CD4-positive, alpha-beta T cell treated with Interleukin-4 for 4 hours (primary cell): ENCODE measurements at regions not wholly inside any gene's neighbourhood (a gene's known extent, or its start where the extent isn't known, plus 50 kb on each side); places are given as distances from the start of the nearest gene placed in this dataset.

Source experiments
- DNase-seq: peaks from one replicate; pipeline ENCODE4 v3.0.0-alpha.2; 2020

DNA sequence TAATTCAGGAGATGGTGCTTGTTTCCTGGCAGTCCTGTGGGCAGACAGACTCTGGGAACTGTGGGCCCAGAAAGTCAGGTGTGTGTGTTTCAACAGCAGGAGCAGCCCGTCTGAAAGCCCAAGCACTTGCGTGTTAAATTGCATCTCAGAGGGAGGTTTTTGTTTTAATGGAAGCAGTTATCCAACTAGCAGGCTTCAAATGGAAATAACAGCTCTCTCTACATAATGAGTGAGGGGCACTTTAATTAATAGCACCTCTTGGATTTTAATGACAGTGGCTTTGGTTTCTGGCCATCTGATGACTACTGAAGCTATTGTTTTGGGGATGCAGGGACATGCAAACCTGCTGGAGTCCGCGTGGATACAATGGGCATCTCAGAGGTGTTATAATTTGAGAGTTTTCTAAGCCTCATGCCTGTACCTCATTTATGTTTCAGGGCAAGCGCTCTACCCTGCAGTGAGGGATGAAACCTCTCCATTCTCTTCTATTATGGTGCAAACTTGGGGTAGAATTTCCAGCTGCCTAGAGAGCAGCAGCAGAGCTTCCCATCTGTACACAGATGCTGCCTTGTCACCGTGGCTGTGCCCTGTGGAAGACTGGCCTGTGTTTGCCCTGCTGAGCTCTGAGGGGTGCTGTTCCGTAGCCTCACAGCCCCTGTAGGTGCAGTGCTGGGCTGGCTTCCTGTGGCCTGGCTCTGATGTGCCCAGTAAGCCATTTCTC lies 206.6 kb upstream of the GPR26 start:
- DNase-seq: no peak

DNA sequence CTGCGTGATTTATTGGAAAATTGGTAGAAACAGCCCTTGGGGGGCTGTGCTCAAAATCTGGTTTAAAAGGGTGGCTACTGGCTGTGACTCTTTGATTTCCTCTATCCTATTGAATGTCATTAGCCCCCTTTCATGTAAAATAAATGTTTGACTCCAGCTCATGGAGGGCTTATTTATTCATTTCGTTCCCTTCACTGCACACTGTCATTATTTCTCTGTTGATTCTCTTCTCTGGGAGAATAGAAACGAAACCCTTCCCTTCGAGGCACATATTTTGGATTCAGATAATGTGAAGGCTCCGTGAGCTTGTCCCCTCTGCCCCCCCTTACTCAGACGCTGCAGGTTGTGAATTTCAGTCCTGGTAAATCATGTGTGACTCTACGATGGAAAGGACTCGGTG lies 203.9 kb upstream of the GPR26 start:
- no peak for DNase-seq

DNA sequence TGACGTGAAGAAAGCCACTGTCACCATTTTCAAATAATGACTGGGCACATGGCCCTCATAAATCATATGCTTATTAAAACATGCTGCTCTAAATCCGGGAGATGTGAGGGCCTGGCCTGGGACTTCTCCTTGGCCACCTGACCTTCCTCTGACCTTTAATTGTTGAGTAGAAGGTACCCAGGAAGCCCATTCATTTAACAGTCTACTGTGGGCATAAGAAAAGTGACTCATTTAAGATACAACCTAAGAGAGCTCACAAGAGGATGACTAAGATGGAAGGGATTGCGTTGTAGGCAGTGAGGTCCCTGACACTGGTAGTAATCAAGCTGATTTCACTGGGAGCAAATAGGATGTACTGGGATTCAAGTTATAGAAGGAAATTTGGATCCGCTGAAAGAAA lies 203.4 kb upstream of the GPR26 start:
- DNase-seq: no peak

DNA sequence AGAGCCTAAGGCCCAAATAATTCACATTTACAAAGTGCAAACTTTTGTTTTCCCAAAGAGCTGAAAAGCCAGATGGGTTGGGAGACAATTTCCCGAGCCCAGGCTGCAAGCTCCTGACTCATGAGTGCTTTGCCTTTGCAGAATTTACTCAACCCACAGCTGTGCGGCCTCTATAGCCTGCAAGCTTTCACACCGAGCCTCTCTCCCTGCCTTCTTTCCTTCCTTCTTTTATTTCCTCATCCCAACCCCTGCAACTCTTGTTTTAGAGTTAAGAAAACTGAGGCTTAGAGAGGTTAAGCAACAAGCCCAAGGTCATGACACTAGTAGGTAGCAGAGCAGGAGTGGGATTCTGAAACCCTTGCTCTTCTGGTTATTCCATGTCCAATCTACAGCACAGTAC lies 203.0 kb upstream of the GPR26 start:
- DNase-seq: no peak

DNA sequence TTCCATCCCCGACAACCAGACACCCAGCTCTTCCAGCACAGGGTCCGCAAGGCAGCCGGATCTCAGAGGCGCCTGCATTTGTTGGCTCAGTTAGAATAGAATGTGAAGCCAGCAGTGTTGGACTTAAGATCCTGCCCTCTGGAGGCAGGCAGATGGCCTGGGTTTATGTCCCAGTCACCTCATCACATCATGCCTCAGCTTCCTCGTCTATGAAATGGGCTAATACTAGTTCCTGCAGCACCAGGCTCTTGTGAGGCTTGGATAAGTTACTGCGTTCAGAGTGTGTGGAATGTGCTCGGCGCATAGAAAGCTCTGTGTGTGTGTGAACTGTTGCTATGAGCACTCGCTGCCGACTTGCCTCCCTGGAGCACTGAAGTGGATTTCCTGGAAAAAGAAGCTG lies 202.5 kb upstream of the GPR26 start:
- DNase-seq: no peak

DNA sequence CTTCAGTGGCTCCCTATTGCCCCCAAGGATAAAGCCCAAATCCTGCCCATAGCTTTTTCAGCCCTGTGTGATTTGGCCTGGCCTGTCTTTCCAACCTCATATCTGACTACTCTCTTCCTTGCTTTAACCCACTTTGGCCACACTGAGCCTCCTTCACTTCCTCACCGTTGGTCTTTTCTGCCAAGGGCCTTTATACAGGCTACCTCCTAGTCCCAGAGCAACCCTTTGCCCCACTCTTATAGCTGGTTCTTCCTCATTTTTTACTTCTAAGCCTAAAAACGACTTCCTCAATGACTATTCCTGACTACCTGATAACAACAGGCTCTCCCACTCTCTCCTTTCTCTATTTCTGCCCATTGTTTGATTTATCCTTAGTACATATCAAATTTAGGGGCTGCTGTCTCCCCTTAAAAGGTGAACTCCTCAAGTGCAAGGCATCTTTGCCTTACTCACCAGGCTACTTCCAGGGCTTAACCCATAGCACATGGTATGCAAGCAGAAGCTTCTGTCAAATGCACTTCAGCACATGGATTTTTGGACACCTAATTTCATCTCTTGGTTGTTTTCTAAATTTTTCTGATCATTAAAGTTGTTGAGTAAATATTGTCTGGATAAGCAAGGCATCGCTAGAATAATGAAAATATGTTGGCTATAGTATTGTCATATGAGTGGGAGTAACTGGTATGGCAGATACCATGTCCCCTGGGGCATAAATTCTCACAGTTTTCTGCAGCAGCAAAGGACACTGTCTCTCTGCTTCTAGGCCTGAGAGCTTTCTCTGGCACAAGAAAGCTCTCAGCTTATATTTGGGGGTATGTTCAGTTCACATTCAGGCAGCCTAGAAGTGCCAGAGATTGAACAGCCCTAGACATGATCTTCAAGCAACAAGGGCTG lies 201.5 kb upstream of the GPR26 start:
- DNase-seq: no peak

DNA sequence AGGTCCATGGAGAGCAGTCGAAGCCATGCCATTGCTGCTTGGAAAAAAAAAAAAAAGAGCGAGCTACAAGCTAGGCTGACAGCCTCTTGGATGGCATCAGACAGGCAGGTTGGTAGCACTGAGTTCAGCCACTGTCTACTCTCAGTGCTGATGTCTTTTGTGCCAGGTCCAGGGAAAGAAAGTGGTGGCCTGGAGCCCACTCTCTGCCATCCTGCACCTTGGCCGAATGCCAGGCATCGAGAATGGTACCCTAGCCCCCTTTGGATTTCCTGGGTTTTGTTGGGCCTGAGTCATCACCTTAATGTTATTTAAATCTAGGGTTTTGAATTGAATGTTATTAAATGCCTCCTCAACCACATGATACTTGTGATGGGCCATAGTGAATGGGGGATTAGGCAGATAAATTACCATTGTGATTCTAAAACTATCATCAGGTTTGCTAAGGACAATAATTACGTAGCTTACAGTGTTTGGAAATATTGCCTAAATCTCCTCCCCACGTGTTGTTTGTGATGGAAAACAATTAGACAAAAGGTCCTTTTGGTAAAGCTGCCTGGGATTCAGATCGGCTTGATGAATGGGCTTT lies 195.7 kb upstream of the GPR26 start:
- no peak for DNase-seq

DNA sequence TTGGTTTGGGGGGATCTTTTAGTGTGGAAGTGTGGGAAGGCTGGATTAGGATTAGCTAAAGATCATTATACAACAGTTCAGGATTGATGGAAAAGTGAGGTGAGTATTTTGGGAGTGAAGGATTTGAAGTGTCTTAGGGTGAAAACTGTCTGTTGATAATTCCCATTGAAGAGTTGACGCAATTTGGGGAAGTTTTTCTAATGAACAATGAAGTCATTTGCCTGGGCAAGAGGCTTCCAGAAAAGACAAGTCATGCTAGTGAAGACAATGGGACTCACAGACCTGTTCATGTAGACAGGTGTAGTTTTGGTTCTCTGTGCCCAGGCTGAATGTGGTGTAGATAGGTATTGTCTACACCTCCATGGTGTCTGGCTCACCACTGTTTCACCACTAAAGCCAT lies 194.3 kb upstream of the GPR26 start:
- DNase-seq: no peak

DNA sequence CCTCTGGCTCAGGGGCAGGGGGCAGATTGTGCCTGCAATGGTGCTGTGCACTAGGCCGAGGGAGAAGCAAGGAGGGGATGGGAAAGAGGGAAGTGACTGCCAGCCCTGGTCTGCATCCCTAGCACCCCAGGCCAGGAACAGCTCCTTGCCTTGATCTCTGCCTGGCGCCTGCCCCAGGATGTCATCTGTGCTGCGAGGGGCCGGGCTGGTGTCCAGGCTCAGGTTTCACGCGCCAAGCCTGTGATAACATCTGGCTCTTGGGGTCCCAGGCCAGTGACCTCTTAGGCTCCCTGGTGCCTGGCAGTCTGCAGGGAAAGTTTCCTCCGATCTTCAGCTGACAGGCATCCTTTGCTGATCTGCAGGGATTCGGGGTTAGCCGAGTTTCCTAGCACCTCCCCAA lies 193.5 kb upstream of the GPR26 start:
- DNase-seq: no peak

DNA sequence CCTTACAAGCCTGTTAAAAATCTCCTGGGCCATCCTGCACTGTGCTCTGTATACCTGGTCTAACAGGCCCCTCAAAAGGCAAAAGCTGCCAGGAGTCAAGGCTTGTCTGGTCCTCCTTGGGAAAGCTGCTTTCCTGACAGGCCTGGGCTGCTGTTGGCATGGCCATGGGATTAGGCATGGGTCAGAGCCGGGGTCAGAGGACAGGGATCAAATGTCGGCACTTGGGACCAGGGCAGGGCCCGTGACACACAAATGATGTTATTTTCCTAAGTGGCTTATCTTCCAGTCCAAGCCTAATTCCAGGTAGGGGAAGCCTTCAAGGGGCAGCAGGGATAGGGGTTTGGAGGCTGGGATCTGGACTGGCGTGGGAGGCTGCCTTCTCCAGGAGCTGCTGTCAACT lies 191.5 kb upstream of the GPR26 start:
- DNase-seq: no peak

DNA sequence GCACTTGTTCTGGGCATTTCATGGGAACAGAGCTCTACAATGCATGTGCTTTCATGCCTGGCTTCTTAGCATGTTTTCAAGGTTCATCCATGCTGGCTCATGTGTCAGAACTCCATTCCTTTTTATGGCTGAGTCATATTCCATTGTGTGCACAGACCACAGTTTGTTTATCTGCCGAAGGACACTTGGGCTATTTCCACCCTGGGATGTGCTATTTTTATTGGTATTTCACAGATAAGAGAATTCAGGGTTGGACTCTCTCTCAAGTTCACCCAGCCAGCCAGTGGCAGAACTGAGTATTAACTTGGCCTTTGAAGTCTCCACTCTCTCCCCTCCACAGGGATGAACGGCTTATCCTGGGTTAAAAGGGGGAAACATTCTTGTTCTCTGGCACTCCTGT lies 190.7 kb upstream of the GPR26 start:
- no peak for DNase-seq

DNA sequence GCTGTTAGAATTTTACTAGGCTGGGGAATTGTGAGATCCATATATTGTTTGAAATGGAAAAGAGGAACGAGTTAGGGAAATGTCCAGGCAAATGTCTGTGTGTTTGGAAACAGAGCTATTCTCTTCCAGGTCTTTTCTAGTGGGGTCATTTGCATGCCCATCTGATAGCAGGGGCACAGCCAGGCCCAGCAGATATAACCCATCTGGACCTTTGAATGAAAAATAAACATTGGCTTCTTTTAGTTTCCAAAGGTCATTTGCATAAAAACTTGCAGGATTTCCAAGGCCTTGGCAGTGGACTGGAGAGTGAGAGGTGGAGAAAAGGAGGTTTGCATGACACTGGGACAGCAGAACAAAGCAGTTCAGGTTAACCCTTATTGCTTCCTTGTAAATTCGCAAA lies 188.0 kb upstream of the GPR26 start:
- DNase-seq: no peak

DNA sequence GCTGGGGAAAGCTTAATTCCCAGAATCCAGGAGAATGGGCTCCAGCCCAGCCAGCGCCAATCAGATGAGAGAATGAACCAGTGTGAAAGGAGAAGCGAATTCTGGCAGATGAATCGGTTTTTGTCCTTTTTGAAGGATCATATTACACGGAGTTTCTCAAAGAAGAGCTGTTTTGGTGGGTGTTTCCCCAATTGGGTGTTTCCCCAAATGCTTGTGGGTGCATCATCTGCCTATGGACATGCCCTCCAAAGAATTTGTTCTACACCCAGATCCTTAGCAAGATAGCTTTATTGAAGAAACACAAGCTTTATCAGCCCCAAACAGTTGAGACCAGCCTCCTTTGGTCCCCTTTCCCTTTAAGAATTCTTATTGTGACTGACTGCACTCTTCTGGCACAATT lies 186.5 kb upstream of the GPR26 start:
- no peak for DNase-seq

DNA sequence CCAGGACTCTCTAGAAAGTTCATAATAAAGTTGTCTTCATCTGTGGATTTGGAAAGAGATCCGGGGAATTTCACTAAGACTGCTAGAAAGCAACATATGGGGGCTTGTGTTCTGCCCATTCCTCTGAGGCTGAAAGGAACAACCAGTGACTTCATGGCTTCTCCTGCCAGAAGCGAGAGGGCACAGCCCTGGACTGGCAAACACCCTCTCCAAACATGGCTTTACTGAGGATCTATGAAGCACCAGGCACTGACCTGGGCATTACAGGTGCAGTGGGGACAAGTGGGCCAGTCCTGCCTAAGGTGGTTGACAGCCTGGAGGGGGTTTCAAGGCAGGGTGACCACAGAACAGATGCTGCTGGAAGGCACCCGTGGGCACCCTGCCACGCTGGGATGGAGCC lies 185.8 kb upstream of the GPR26 start:
- no peak for DNase-seq

DNA sequence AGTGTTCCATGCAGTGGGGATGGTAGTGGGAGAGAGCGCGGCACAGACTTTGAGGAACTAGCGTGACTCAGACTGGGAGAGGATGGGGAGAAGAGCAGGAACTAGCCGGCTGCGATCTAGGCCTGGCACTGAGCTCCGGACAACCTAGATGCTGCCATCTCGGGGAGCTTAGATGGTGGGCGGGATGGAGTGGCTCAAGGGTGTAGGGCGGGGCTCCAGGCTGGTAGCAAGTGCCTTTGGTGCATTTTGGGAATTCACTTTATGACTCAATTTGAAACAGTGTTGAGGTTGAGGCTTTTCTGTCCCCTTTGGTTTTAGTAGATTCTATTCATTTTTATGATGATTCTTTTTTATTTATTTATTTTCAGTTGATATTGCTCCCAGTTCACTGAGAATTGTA lies 185.3 kb upstream of the GPR26 start:
- DNase-seq: no peak

DNA sequence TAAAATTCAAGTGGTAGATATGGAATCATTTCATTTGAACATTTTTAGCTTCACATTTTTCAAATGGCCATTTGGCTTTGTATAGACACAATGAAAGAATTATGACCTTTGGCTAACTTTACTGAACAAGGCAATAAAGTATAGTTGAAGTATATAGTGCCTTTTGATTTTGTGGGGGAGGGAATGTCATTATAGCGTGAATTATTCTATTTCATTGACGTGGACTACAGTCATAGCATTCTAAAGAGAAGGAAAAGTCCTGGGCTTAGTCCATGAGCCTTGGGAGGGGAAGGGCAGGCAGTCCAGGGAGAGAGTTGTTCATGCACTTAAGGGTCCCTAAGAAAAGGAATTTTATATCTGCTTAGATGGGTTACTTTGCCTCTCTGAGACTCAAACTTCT lies 181.4 kb upstream of the GPR26 start:
- no peak for DNase-seq

DNA sequence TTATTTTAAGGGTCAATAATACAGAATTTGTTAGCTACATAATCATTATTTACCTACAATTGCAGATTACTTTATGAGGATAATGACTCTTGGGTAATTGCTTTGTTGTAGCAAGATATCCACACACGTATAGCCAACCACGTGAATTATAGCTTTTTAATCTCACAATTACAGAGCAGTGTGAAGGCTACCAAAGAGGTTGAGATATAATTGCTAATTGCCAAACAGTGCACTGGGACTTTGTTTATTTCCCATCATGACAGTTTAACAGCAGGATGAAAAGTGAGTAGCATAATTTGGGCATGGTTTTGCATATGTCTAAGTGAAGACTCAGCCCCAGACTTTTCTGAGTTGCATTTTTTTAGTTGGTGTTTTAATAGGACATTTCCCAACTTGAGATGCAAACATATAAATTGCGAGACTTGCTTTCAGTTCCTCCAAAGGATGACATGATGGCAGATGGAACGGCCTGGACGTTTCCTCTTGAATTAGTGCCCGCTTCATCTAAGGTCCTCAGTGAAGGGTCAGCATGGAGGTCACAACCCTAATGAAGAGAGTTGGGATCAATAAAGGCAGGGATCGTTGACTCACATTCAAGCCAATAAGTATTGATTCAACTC lies 180.7 kb upstream of the GPR26 start:
- DNase-seq: no peak

DNA sequence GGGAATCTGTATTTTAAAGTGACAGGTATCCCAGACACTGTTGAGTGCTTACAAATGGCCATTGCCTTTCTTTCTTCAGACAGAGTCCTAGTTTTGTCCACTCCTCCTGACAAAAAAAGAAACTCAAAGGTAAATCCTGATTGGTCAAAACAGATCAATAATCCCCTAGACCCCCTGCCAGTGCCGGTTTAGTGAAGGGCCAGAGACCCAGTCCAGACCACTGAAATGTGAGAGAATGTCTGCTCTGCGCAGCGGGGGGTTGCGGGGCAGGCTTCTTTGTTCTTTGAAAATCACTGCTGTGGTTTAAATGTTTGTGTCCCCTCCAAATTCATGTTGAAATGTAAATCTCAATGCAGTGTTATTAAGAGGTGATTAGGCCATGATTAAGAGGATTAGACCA lies 177.7 kb upstream of the GPR26 start:
- no peak for DNase-seq

DNA sequence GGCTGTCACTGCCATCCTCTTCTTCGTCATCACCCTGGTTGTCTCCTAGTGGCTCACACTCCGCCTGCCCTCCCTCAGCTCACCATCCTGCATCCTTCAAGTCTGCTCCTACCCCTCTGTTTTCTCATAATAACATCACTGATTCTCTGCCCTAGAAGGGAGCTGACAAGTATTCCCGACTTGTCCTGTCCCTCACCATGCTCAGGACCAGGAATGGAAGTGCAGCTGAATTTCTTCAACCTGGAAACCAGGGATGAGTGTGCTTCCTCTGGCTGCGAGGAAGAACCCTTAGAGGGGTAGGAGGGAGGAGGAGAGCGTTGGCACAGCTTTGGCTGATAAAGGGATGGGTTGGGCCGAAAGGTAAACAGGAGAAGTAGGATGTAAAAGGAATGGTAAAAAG lies 174.8 kb upstream of the GPR26 start:
- DNase-seq: no peak

DNA sequence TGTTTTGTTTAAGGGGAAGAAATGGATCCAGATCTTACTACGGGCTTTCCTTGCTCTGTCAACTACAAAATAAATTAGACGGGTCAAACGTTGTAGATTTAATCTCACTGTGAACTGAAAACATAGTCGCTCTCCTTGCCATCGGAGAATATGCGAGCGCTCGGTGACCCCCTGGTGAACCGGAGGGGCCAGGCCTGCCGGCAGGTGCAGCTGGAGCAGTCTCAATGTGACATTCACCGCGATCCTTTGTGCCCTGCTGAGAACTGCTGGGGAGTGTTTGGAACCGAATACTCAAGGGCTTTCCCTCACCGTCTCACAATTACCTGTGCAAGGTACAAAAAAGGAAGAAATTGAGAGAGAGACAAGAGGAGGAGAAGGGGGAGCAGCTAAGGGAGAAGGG lies 174.1 kb upstream of the GPR26 start:
- no peak for DNase-seq

DNA sequence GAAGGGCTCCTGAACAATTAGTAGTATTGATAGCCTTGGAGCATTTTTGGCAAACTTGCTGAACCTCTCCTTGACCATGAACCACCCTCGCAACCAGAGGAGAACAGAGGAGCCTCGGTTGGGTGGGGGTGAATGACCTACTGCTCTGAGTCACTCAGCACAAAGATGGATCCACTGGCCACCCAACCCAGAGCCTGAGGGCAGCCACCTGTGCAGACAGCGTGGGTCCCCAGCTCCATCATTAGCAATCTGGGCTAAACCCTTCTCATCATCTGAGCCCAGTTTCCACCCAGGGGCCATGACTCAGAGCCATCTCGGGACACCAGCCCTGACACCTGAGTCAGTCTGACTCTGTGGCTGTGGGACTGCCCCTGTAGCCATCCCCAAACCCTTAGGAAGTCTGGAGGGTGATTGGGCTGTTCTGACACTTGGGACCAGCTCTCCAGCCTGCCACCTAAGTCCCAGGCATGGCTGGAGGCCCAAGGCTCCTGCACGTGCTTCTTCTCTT lies 171.8 kb upstream of the GPR26 start:
- DNase-seq: no peak

DNA sequence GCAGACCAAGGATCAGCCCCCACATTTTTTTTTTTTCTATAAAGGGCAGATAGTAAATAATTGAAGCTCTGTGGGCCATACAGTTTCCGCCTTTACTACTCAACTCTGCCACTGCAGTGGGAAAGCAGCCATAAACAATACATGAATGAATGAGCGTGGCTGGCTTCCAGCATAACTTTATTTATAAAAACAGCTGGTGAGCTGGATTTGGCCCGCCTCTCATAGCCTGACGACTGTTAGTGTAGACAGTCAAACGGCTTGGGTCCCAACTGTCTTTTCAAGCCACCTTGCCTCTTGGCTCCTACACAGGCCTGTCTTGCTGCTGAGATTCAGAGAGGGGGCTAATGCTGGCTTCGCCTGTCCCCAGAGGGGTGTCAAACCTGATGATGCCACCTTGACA lies 169.8 kb upstream of the GPR26 start:
- DNase-seq: no peak

DNA sequence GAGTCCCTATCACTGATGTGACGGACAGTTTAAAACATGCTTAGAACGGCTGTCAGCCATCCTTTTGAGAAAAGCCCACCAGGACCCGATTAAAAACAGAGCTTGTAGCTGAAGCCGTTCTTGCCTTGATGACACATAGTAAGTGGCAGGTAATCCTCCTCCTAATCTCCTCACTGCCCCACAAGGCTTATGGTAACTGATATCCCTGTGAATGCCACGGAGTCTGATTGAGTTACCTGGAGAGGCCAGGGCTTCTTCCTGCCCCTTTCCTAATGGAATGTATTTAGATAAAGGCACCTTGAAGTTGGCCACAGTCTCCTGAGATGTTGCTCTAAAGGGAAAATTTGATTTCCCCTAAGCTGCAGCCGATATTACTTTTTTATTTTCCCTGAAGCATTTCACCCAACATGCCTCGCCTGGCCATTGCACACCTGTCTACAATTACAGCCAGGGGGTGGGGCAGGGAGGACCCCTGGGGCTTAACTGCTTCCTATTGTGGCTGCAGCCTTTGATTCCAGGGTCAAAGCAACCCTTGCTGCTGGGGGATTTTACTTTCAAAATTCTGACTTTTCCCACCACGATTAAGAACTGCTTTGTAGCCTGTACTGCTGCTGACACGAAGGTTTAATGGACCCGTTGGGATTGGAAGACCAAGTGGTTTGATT lies 169.0 kb upstream of the GPR26 start:
- DNase-seq: no peak
